GM21737 (cell line): ENCODE measurements at regions not wholly inside any gene's neighbourhood (a gene's known extent, or its start where the extent isn't known, plus 50 kb on each side); places are given as distances from the start of the nearest gene placed in this dataset.
"Not testable (repeated sequence)": the region's sequence is repeated elsewhere in the genome, so short reads cannot be mapped to it uniquely, and the experiment has no call there.

ENCODE experiments used
- ATAC-seq: cut with Tn5 transposase; IDR thresholded peaks from one replicate; pipeline ENCODE4 v1.9.1; 2021; ENCODE audit warnings: mild to moderate bottlenecking, moderate library complexity; ENCODE audit not compliant: unreplicated experiment

- peak; percentile 75 for ATAC-seq
These were observed 317.8 kb downstream of the SH2D4B start for GRCh38 chr10:80855348-80855971.

DNA sequence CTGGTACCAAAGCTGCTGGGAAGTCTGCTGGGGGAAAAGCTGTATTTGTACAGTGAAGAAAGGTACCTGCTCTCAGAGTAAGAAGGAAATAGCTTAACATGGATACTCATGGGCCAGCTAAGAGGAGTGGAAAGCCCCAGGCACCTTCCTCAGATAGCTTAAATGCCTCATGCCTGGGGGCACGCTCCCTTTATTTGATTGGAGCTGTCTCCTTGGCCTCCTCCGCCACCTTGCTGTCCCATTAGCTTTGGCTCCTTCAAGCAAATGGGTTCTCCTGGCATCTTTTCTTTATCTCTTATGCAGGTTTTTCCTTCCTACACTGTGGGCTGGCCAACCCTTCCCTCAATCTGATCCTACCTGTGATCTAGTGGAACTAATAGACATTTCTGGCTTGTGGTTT, 318.5 kb downstream of the SH2D4B start:
- ATAC-seq, result no peak

- not testable (repeated sequence) for ATAC-seq
These were observed 321.6 kb downstream of the SH2D4B start for GRCh38 chr10:80859279-80859678.

DNA sequence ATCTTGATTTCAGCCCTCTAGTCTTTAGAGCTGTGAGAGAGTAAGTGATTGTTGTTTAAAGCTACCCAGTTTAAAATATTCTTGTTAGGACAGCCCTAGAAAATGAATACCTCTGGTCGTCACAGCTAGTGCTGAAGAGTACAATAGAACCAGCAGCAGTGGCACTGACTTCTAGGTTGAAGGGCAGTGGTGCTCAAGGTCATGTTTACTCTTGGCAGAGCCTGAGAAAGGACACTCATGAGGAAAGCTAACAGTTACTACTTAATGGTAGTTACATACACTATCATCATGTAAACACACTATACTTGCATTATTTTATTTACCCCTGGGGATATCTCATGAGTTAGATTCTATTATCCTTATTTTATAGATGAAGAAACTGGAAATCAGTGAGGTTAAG, 323.0 kb downstream of the SH2D4B start:
- ATAC-seq, result no peak

DNA sequence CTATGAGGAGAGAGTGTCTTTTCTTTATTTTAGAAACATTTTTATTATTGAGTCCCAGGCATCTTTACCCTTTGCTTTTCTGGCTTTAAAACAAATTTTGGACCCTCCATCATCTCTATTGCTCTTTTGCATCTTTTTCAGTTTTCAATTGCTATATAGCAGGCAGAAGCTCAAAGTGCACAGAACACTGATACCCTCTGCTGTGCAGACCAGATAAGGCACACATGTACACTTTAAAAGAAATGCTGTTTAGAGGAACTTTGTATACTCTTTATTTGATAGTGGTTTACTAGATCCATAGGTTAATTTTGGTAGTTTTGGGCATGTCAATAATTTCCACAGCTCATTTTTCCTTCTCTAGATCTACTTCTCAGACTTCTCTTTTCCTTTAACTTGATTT, 324.2 kb downstream of the SH2D4B start:
- no peak for ATAC-seq

GRCh38 chr10:80870282-80870681, 332.6 kb downstream of the SH2D4B start:
- peak; percentile 88 for ATAC-seq

DNA sequence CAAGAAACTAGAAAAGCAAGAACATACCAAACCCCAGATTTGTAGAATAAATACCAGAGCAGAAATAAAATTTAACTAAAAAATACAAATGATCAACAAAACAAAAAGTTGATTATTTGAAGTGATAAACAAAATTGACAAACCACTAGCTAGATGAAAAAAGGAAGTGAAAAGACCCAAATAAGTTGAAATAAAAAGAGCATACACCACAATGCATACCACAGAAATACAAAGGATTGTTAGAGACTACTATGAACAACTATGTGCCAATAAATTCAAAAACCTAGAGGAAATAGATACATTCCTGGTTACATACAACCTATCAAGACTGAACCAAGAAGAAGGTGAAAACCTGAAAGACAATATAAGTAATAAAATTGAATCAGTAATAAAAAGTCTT, 333.4 kb downstream of the SH2D4B start:
- ATAC-seq, result peak; percentile 67

DNA sequence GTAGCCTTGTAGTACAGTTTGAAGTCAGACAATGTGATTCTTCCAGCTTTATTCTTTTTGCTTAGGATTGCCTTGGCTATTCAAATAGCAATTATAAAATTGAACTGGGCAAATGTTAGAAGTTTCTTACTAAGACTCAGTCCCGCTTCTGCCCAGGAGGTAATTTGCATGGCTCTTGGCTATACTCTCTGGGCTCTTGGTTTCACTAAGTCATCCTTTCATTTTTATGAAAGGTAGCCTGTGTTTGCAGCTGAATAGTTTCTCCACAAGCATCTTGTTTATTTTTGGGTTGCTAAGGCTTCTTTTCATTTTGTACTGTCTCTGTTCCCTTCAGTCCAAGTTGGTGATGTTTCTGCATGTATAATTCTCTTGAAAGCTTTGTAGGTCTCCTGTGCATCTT, 340.6 kb downstream of the SH2D4B start:
- ATAC-seq, result peak; percentile 57

DNA sequence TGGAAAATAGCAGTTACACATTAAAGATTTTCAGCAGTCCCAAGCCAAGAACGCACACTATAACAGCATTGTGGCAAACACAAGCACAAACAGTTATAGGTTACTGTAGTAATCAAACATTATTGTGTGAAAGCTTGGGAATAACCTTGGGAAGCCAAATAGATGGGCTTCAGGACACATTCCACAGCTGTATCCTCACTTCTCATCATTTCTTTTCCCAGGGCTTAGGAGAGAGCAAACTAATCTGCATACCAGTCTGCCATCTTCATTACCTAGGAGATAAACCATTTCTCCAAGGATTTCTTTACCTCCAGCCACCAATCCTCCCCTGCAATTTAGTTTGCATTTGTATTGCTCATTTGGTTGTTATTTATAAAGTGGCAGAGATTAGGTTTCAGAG, 352.4 kb downstream of the SH2D4B start:
- no peak for ATAC-seq

DNA sequence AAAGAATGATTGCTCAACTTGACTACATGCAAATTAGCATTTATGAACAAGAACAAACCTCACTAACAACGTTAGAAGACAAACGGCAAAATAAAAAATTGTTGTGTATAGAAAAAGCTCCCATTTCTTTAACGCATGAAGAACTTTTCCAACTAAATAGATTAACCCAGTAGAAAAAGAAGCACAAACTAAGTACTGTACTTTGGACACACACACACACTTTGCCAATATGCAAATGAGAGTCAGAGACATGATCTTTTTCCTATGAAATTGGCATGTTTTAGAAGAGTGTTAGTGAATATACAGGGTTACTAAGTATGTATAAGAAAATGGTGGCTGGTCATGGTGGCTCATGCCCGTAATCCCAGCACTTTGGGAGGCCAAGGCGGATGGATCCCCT, 355.6 kb downstream of the SH2D4B start:
- no peak for ATAC-seq

GRCh38 chr10:80894311-80894791, 356.6 kb downstream of the SH2D4B start:
- ATAC-seq, result no peak

DNA sequence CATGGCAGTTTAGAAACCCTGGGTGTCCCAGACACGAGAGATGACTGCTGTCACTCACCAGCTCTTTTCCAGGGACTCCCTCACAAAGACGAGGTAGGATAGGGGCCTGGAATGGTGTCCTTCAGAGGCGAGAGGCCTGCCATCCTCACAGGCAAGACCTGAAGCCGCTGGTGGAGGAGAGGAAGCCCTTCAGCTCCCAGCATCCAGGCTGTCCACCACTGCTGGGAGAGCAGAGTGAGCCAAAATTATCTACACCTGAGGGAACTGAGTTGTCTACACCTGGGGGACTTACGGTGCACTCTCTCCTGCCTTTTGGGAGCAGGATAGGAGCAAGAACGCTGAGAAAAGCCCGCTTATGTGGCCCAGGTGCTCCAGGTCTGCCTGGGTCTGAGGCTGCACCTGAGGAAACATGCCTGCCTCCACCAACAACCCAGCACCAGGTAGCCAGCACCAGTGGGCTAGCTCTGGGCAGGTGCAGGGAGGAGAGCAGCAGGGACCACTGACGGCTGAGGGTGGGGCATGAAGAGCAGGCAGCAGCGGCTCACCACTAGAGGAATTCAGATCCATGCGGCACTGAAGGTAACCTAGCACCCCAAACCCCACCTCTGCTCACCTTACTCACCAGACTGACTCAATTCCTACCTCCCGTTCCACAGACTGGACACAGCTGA, 357.2 kb downstream of the SH2D4B start:
- no peak for ATAC-seq

GRCh38 chr10:80896076-80896475, 358.4 kb downstream of the SH2D4B start:
- no peak for ATAC-seq

DNA sequence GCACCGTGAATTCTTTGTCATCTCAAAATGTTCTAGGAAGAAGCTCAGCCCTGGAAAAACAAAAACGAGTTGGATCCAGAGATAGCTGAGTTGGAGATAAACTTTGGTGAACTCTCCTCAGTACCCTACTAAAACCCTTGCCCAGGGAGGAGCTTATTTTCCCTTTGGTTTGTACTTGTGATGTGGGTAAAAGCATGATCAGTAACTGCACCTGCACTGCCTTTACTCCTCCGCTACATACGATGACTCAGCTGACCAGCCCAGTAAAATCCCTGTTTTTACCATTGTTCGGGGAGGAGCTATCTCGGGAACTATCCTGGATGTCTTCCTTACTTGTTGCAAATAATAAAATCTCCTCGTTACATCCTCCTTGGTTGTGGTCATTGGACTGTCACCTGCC, 359.3 kb downstream of the SH2D4B start:
- no peak for ATAC-seq

DNA sequence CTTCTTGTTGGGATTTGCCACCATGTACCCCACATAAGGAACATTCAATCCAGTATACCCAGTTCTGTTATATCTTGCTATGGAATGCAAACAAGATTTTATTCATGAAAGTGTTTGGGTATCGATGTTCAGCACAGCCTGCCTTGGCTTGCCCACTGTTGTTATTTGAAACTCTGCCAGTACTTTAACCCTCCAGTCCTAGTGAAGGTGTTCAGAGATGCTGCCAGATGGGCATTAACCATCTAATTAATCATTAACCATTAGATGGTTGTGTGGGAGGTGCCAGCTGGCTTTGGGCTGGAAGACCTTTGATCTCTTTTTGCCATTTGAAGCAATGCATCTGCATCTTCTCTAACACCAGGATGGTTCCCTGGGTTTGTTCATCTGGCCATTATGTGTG, 363.0 kb downstream of the SH2D4B start:
- ATAC-seq, result no peak

DNA sequence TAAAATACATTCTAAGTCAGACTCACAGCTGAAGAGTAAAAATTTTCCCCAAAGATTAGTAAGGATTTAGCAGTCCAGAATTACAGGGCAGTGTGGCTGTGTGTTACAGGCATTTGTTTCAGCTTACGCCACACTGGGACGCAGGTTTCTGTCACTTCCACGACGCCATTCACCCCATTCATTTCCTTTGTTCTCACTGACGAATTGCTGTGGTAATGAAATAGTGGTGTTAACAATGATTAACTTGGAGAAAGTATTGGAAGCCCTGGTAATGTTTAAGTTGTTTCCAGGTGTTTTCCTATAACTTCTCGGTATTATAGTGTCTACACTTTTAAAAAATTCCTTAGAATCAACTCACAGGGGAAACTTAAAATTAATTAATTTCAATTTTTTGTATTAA, 370.9 kb downstream of the SH2D4B start:
- ATAC-seq, result no peak

DNA sequence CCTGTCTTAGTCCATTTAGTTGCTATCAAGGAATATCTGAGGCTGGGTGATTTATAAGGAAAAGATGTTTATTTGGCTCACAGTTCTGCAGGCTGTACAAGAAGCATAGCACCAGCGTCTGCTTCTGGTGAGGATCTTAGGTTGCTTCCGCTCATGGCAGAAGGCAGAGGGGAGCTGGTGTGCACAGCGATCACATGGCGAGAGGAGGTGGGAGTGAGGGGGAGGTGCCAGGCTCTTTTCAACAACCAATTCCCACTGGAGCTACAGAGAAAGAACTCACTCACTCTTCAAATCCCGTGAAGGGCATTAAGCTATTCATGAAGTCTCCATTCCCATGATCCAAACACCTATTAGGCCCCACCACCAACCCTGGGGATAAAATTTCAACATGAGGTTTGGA, 371.6 kb downstream of the SH2D4B start:
- no peak for ATAC-seq

DNA sequence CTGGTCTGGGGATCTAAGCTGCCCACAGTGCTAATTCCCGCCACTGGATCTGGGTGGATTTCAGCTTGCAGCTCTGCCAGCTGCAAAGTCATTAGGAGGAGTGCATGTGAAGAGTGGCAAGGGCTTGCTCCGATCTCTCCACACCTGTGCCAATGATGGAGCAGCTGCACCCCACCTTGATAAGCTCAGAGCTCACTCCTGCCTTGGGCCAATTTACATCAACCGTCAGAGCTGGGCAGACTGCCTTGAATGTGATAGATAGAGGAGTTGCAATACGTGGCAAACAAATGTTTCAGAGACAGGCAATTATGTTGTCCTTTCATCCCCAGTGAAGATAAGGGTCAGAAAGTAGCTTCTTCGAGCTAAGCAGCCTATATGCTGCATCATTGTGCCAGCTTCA, 379.9 kb downstream of the SH2D4B start:
- no peak for ATAC-seq

DNA sequence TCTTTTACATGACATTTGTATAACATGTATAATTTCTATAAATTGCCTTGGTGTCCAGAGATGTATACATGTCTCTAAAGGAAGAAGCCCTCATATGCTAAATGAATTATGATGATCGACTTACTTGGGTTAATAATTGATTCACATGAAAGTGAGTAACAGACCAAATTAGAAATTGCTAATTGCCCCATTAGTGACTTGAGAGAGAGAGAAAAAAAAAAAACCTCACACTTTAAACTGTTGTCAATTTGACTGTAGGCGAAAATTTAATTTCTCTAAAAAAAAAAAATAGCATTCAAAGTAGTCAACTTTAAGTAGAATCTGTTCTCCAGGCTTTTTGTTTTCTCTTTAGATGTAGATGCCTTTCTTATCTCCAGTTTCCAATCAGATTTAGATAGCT, 383.3 kb downstream of the SH2D4B start:
- no peak for ATAC-seq

DNA sequence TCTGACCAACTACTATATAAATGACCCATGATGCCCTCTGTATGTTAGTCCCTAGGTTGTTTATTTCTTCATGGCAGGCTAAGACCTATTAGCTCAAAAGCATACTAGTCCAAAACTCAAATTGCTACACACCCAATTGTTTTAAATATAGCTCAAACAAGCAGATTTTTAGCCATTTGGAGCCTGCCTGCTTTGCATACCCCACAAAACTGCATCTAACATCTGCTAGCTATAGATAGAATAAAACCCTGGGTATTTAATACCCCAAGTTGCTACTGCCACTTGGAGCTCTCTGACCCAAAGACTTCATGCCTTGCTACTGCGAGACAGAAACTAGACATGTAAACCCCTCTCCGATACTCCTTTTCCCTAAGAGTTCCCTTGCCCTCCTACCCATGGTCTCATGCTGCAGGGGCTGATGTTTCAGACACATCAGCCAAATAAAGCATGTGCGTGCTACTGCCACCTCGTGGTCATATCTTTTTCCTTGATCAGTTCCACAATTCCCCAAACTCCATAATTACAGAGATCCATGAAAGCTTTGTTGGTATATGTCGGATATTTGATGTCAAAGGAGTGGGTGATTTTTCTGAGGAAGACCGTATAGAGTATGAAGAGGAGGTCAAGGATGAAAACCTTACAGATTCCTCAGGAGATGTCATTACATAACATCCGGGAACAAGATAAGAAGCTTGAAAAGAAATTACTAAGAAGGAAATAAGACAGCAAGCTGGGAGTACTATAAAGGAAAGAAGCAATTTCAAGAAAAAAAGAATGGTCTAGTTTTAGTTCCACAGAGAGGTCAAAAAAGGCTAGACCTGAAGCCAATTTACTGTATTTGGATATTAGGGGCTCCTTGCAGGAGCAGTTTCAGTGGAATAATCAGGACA, 386.6 kb downstream of the SH2D4B start:
- ATAC-seq, result no peak

GRCh38 chr10:80927419-80928078, 389.8 kb downstream of the SH2D4B start:
- ATAC-seq, result no peak
